ENCODE measurements at regions not wholly inside any gene's neighbourhood (a gene's known extent, or its start where the extent isn't known, plus 50 kb on each side); places are given as distances from the start of the nearest gene placed in this dataset.

GRCh38 chr1:25106976-25107642 is 125.2 kb downstream of the SYF2 start:
- TF ChIP-seq Cebpa-rat (IDR thresholded peaks at IDR 0.05), result no peak
- Histone ChIP-seq H3K27me3 (no peaks in the 10 kb centered on the region), H3K36me3 (no peaks in the 10 kb centered on the region), H3K9ac (no peak overlapping the region), H3K27ac (no peak overlapping the region), H3K4me2 (no peak overlapping the region), H4K20me1 (no peaks in the 10 kb centered on the region), H3K4me3 (no peak overlapping the region), H3K9me3 (peaks cover 11% of the 10 kb centered on the region), H3K4me1 (peaks cover 13% of the 10 kb centered on the region)

GRCh38 chr1:25106352-25106751 is 126.0 kb downstream of the SYF2 start:
- no peak overlapping the region for H3K27ac ChIP-seq
- H3K4me2 ChIP-seq, result no peak overlapping the region

DNA sequence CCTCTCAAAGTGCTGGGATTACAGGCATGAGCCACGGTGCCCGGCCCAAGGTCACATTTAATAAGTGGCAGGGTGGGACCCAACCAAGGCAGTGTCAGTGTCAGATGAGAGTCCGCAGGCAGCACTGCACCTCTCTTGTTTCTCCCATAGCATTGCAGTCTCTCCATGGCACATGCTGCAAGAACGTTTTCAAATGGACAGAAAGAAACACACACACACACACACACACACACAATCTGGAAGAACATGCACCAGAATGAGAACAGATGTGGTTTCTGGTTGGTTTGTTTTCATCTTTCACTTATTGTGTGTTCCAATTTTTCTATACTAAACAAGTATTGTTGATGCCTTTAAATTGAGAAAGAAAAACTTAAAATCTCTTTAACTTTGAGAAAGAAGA is 126.5 kb downstream of the SYF2 start:
- H3K9ac ChIP-seq, result no peak overlapping the region
- no peaks in the 10 kb centered on the region for H3K36me3 ChIP-seq
- H3K27me3 ChIP-seq, result no peaks in the 10 kb centered on the region
- H3K27ac ChIP-seq, result no peak overlapping the region
- peaks cover 11% of the 10 kb centered on the region for H3K9me3 ChIP-seq
- no peak for TF ChIP-seq Cebpa-rat (IDR thresholded peaks at IDR 0.05)
- H3K4me2 ChIP-seq, result no peak overlapping the region
- no peaks in the 10 kb centered on the region for H4K20me1 ChIP-seq
- no peak overlapping the region for H3K4me3 ChIP-seq
- peaks cover 24% of the 10 kb centered on the region for H3K4me1 ChIP-seq

More at GRCh38 chr1:25106352-25106751, 126.0 kb downstream of the SYF2 start:
- no peak overlapping the region for H3K9ac ChIP-seq
- TF ChIP-seq Cebpa-rat (IDR thresholded peaks at IDR 0.05), result no peak
- no peaks in the 10 kb centered on the region for H3K27me3 ChIP-seq
- peaks cover 20% of the 10 kb centered on the region for H3K4me1 ChIP-seq
- no peak overlapping the region for H3K4me3 ChIP-seq
- no peaks in the 10 kb centered on the region for H3K36me3 ChIP-seq
- no peaks in the 10 kb centered on the region for H4K20me1 ChIP-seq
- peaks cover 11% of the 10 kb centered on the region for H3K9me3 ChIP-seq

GRCh38 chr1:25104932-25105561 is 127.3 kb downstream of the SYF2 start:
- TF ChIP-seq Cebpa-rat (IDR thresholded peaks at IDR 0.05), result no peak
- H3K9me3 ChIP-seq, result peaks cover 11% of the 10 kb centered on the region
- H3K27me3 ChIP-seq, result no peaks in the 10 kb centered on the region
- no peaks in the 10 kb centered on the region for H3K36me3 ChIP-seq
- H3K9ac ChIP-seq, result no peak overlapping the region
- H4K20me1 ChIP-seq, result no peaks in the 10 kb centered on the region
- H3K4me2 ChIP-seq, result no peak overlapping the region
- no peak overlapping the region for H3K4me3 ChIP-seq
- H3K27ac ChIP-seq, result no peak overlapping the region
- H3K4me1 ChIP-seq, result peaks cover 32% of the 10 kb centered on the region

- H3K4me2 ChIP-seq, result peak overlapping the region; percentile 28
- no peak for TF ChIP-seq Cebpa-rat (IDR thresholded peaks at IDR 0.05)
- no peak overlapping the region for H3K4me3 ChIP-seq
- no peak overlapping the region for H3K27ac ChIP-seq
- H3K9me3 ChIP-seq, result no peaks in the 10 kb centered on the region
- H4K20me1 ChIP-seq, result no peaks in the 10 kb centered on the region
- no peak overlapping the region for H3K9ac ChIP-seq
- peaks cover 49% of the 10 kb centered on the region for H3K4me1 ChIP-seq
- 0 out of 2 replicates have a peak, but pooled peaks cover under 1% of the 10 kb centered on the region for H3K27me3 ChIP-seq
- H3K36me3 ChIP-seq, result no peaks in the 10 kb centered on the region
Observed at GRCh38 chr1:25103164-25103795, 129.0 kb downstream of the SYF2 start.

GRCh38 chr1:25100151-25100833 is 132.0 kb downstream of the SYF2 start:
- H3K4me2 ChIP-seq, result peak overlapping the region; percentile 77
- peaks cover 61% of the 10 kb centered on the region for H3K4me1 ChIP-seq
- no peak overlapping the region for H3K4me3 ChIP-seq
- no peaks in the 10 kb centered on the region for H4K20me1 ChIP-seq
- TF ChIP-seq Cebpa-rat (IDR thresholded peaks at IDR 0.05), result no peak
- peaks cover 15% of the 10 kb centered on the region for H3K9me3 ChIP-seq
- no peaks in the 10 kb centered on the region for H3K36me3 ChIP-seq
- no peak overlapping the region for H3K27ac ChIP-seq
- 0 out of 2 replicates have a peak, but pooled peaks cover 3% of the 10 kb centered on the region for H3K27me3 ChIP-seq
- H3K9ac ChIP-seq, result no peak overlapping the region

GRCh38 chr1:25099343-25099951 is 132.9 kb downstream of the SYF2 start:
- peak overlapping the region; percentile 77 for H3K4me2 ChIP-seq

DNA sequence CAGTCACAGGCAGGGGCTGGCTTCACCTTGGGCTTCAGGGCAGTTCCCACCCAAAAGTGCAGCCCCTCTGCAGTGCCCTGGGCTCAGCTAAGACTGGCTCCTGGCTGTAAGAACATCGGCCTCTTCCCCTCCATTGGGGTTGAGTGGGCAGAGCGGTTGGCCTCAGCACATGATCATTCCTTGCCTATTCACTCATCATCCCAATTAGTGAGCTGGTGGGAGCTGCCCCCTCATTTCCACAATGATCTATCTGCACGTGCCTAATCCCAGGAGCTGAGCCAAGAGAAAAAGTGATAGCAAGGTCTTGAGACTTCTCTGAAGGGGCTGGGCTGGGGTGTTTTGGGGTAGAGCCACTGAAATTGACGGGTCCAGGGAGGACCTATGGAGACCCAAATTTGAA is 133.6 kb downstream of the SYF2 start:
- Histone ChIP-seq H3K36me3 (no peaks in the 10 kb centered on the region), H4K20me1 (no peaks in the 10 kb centered on the region), H3K27ac (no peak overlapping the region), H3K4me1 (peaks cover 75% of the 10 kb centered on the region), H3K27me3 (0 out of 2 replicates have a peak, but pooled peaks cover 3% of the 10 kb centered on the region), H3K9me3 (peaks cover 15% of the 10 kb centered on the region), H3K4me3 (no peak overlapping the region), H3K9ac (no peak overlapping the region), H3K4me2 (peak overlapping the region; percentile 77)
- TF ChIP-seq Cebpa-rat (IDR thresholded peaks at IDR 0.05), result no peak

More at GRCh38 chr1:25099343-25099951, 132.9 kb downstream of the SYF2 start:
- no peak for TF ChIP-seq Cebpa-rat (IDR thresholded peaks at IDR 0.05)
- Histone ChIP-seq H3K4me1 (peaks cover 70% of the 10 kb centered on the region), H3K36me3 (no peaks in the 10 kb centered on the region), H3K4me3 (no peak overlapping the region), H3K27ac (no peak overlapping the region), H3K9ac (no peak overlapping the region), H4K20me1 (no peaks in the 10 kb centered on the region), H3K9me3 (peaks cover 15% of the 10 kb centered on the region), H3K27me3 (0 out of 2 replicates have a peak, but pooled peaks cover 3% of the 10 kb centered on the region)

Data from BLaER1 (cell line).